SJSA1 (cell line): ENCODE measurements at regions not wholly inside any gene's neighbourhood (a gene's known extent, or its start where the extent isn't known, plus 50 kb on each side); places are given as distances from the start of the nearest gene placed in this dataset.

Experiments
- DNase-seq, 2 experiments: peaks; one replicate each; pipeline ENCODE4 v3.0.0-alpha.2; 2015 to 2020; ENCODE audit warnings: low spot score in 2 of 2, low read depth in 1 of 2
- H3K27ac ChIP-seq: fragments of 250-450 bp; sonication (Bioruptor Pico); 2 replicates; pipeline ENCODE4 v1.5.1; 2020; ENCODE audit warnings: mild to moderate bottlenecking, moderate library complexity
- H3K27me3 ChIP-seq: fragments of 250-450 bp; sonication (Bioruptor Pico); replicated peaks from 2 replicates; pipeline ENCODE4 v1.5.1; 2020; ENCODE audit warnings: mild to moderate bottlenecking, moderate library complexity
- H3K36me3 ChIP-seq: fragments of 250-450 bp; sonication (Bioruptor Pico); 2 replicates; pipeline ENCODE4 v1.5.1; 2020; ENCODE audit warnings: mild to moderate bottlenecking
- H3K4me1 ChIP-seq: fragments of 250-450 bp; sonication (Bioruptor Pico); replicated peaks from 2 replicates; pipeline ENCODE4 v1.6.1; 2021; ENCODE audit warnings: mild to moderate bottlenecking
- H3K4me3 ChIP-seq: fragments of 250-450 bp; sonication (Bioruptor Pico); 2 replicates; pipeline ENCODE4 v1.5.1; 2020; ENCODE audit warnings: mild to moderate bottlenecking
- H3K9me3 ChIP-seq: fragments of 250-450 bp; sonication (Bioruptor Pico); replicated peaks from 2 replicates; pipeline ENCODE4 v1.5.1; 2020; ENCODE audit warnings: mild to moderate bottlenecking

GRCh38 chr3:69441040-69441439 lies 55.2 kb upstream of the FRMD4B start:
- H3K27me3 ChIP-seq, result no peaks in the 10 kb centered on the region
- H3K4me3 ChIP-seq, result no peak overlapping the region
- H3K27ac ChIP-seq, result no peak overlapping the region
- H3K9me3 ChIP-seq, result no peaks in the 10 kb centered on the region
- no peaks in the 10 kb centered on the region for H3K36me3 ChIP-seq
- H3K4me1 ChIP-seq, result peaks cover 20% of the 10 kb centered on the region
- DNase-seq, result no peak

DNA sequence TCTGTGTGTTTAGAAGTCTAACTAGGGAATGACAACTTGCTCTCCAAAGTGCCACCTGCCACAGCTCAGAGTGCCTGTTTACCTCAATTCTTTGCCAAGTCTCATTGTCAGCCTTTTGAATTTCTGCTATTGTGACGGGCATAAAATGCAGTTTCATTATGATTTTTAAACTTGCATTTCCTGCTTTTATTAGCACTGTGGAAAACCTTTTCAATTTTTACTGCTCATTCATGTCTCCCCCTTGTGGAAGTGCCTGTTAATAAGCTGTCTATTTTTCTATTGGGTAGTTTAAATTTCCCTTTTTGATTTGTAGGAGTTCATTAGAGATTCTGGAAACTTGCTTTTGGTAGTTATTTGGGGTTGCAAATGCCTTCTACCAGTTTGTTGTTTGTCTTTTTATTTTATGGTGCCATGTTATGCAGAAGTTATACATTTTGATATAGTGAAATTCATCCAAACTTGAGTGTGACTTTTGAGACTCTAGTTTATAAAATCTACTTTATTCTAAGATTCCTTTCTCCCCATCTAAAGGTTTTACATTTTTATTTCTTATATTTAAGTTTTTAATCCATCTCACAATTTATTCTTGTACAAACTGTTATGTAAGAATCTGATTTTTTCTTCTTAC lies 53.9 kb upstream of the FRMD4B start:
- no peak overlapping the region for H3K27ac ChIP-seq
- H3K4me3 ChIP-seq, result no peak overlapping the region
- DNase-seq, result no peak
- H3K4me1 ChIP-seq, result peaks cover 10% of the 10 kb centered on the region
- H3K27me3 ChIP-seq, result no peaks in the 10 kb centered on the region
- H3K9me3 ChIP-seq, result no peaks in the 10 kb centered on the region
- H3K36me3 ChIP-seq, result no peaks in the 10 kb centered on the region

- Histone ChIP-seq H3K27me3 (no peaks in the 10 kb centered on the region), H3K36me3 (no peaks in the 10 kb centered on the region), H3K4me1 (peaks cover 11% of the 10 kb centered on the region), H3K9me3 (no peaks in the 10 kb centered on the region), H3K4me3 (no peak overlapping the region), H3K27ac (no peak overlapping the region)
- no peak for DNase-seq
Observed at GRCh38 chr3:69438476-69438875, 52.6 kb upstream of the FRMD4B start.

- no peak for DNase-seq
- no peak overlapping the region for H3K27ac ChIP-seq
- H3K4me1 ChIP-seq, result peaks cover 13% of the 10 kb centered on the region
- no peaks in the 10 kb centered on the region for H3K27me3 ChIP-seq
- H3K4me3 ChIP-seq, result no peak overlapping the region
- no peaks in the 10 kb centered on the region for H3K36me3 ChIP-seq
- H3K9me3 ChIP-seq, result no peaks in the 10 kb centered on the region
Observed at GRCh38 chr3:69435274-69436265, 49.7 kb upstream of the FRMD4B start.
